ENCODE measurements at regions not wholly inside any gene's neighbourhood (a gene's known extent, or its start where the extent isn't known, plus 50 kb on each side); places are given as distances from the start of the nearest gene placed in this dataset.

GRCh38 chr3:193798051-193798450, 205.0 kb downstream of the OPA1 start:
- Histone ChIP-seq H3K36me3 (no peaks in the 10 kb centered on the region), H3K4me1 (peaks cover 0 to 4% (median 0%) of the 10 kb centered on the region in 4 donors), H3K27ac (no peak overlapping the region), H3K4me3 (no peak overlapping the region), H3K27me3 (no peaks in the 10 kb centered on the region), H3K9me3 (no peaks in the 10 kb centered on the region)
- 80 to 96% (median 84%) methylated on average over 4 of the region's 4 CpGs for WGBS, 5 donors
- TF ChIP-seq, protein P1, sequence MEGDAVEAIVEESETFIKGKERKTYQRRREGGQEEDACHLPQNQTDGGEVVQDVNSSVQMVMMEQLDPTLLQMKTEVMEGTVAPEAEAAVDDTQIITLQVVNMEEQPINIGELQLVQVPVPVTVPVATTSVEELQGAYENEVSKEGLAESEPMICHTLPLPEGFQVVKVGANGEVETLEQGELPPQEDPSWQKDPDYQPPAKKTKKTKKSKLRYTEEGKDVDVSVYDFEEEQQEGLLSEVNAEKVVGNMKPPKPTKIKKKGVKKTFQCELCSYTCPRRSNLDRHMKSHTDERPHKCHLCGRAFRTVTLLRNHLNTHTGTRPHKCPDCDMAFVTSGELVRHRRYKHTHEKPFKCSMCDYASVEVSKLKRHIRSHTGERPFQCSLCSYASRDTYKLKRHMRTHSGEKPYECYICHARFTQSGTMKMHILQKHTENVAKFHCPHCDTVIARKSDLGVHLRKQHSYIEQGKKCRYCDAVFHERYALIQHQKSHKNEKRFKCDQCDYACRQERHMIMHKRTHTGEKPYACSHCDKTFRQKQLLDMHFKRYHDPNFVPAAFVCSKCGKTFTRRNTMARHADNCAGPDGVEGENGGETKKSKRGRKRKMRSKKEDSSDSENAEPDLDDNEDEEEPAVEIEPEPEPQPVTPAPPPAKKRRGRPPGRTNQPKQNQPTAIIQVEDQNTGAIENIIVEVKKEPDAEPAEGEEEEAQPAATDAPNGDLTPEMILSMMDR (IDR thresholded peaks at IDR 0.05): no peak
- no peak for TF ChIP-seq POLR2AphosphoS5 (IDR thresholded peaks at IDR 0.05)
- TF ChIP-seq POLR2A (IDR thresholded peaks at IDR 0.05): no peak
- TF ChIP-seq EP300 (IDR thresholded peaks at IDR 0.05): no peak
- intact Hi-C loops (cut with DNase I; ENCODE audit: low total_unique reads): no loop called here
- DNase-seq: no peak

DNA sequence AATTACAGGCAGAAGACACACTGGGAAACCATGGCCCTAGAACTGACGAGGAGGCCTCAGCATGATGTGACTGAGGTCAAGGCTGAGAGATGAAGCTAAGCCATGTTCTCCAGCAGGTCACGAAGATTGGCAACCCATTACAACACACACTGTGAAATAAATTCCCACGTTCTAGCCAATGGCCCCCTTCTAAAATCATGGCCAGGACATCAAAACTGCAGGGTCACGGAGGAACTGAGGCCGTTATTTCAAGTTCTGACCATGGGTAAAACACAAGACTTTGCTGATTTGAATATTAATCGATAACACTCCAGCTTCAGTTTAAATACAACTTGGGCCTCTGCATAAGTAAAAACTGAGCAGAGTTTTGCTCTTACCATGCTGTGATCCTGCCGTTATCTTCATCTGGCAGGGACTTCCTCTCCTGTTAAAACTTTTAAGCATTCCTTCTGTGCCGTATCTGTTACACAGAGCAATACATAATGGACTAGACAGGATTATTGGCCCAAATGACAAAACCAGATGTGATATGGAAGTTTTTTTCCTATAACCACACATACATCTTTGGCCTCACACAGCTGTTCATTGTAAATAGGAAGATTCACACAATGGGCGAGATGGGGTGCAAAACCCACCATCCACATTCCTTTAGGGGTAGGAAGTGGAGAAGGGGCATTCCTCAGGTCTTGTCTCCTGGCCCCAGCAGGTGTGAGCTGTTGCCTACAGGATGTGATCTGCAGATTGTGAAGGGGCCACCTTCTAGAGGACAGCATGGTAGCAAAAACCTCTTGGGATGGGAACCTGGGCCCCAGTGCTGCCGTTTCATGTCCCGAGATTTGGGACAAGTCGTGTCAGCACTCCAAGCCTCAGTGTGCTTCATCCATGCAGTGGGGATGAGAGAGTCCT, 207.4 kb downstream of the OPA1 start:
- WGBS, 5 donors: 84 to 89% (median 88%) methylated on average over 12 of the region's 12 CpGs
- DNase-seq: no peak
- no peak for TF ChIP-seq EP300 (IDR thresholded peaks at IDR 0.05)
- no peak for TF ChIP-seq POLR2AphosphoS5 (IDR thresholded peaks at IDR 0.05)
- TF ChIP-seq, protein P1 (IDR thresholded peaks at IDR 0.05): no peak
- no peak for TF ChIP-seq POLR2A (IDR thresholded peaks at IDR 0.05)
- H3K4me3 ChIP-seq: no peak overlapping the region
- no peak overlapping the region for H3K27ac ChIP-seq
- no peaks in the 10 kb centered on the region for H3K4me1 ChIP-seq
- intact Hi-C loops (cut with DNase I; ENCODE audit: low total_unique reads): loop anchor here (10.0 kb wide), 1 partner anchor 194 kb away; no protein-coding TSS in a partner anchor
- no peaks in the 10 kb centered on the region for H3K36me3 ChIP-seq
- H3K27me3 ChIP-seq: no peaks in the 10 kb centered on the region
- no peaks in the 10 kb centered on the region for H3K9me3 ChIP-seq

DNA sequence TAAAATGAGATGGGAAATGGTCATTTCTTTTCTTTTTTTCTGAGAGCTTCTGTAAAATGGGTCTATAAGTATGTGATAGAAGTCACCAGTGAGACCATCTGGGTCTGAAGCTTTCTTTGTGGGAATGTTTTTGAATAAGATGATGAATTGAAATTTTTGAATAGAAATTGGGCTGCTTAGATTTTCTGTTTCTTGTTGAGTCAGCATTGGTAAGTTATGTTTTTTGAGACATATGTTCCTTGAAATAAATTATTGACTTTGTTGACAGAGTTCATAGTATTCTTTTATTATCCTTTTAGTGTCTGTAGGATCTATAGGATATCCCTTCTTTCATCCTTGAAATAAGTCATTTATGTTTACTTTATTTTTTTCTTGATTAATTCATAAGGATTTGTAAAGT, 208.1 kb downstream of the OPA1 start:
- Histone ChIP-seq H3K4me3 (no peak overlapping the region), H3K27ac (no peak overlapping the region), H3K9me3 (no peaks in the 10 kb centered on the region), H3K36me3 (no peaks in the 10 kb centered on the region), H3K4me1 (no peaks in the 10 kb centered on the region), H3K27me3 (no peaks in the 10 kb centered on the region)
- TF ChIP-seq POLR2AphosphoS5 (IDR thresholded peaks at IDR 0.05) (no peak), POLR2A (IDR thresholded peaks at IDR 0.05) (no peak), EP300 (IDR thresholded peaks at IDR 0.05) (no peak)
- TF ChIP-seq, protein P1 (IDR thresholded peaks at IDR 0.05): no peak
- intact Hi-C loops (cut with DNase I; ENCODE audit: low total_unique reads): loop anchor here (10.0 kb wide), 1 partner anchor 194 kb away; no protein-coding TSS in a partner anchor
- DNase-seq: no peak

DNA sequence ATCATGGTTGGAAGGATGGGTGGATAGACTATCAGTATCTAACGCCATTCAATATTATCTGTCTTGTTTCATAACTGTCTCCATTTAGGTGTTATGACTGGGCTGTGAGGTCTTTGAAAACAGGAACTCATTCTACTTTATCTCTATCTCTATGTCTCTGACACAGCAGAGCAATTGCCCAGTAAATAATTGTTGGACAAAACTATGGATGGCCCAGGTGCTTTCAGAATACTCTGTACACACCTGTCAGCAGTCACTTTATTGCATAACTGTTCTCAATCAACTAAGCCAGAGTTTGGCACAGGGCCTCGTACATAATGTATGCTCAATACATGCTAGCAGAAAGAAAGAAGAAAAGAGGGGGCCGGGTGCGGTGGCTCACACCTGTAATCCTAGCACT, 210.3 kb downstream of the OPA1 start:
- intact Hi-C loops (cut with DNase I; ENCODE audit: low total_unique reads): loop anchor here (10.0 kb wide), 1 partner anchor 192 kb away; no protein-coding TSS in a partner anchor
- WGBS, 5 donors: 73 to 84% (median 79%) methylated on average over 4 of the region's 4 CpGs

More for the DNA sequence above, 210.3 kb downstream of the OPA1 start:
- Histone ChIP-seq H3K27ac (no peak overlapping the region), H3K27me3 (no peaks in the 10 kb centered on the region), H3K4me3 (no peak overlapping the region), H3K4me1 (no peaks in the 10 kb centered on the region), H3K9me3 (no peaks in the 10 kb centered on the region), H3K36me3 (no peaks in the 10 kb centered on the region)
- no peak for TF ChIP-seq EP300 (IDR thresholded peaks at IDR 0.05)
- TF ChIP-seq, protein P1 (IDR thresholded peaks at IDR 0.05): no peak
- TF ChIP-seq POLR2AphosphoS5 (IDR thresholded peaks at IDR 0.05): no peak
- no peak for TF ChIP-seq POLR2A (IDR thresholded peaks at IDR 0.05)
- DNase-seq: peak in 1 of 2 donors; percentile 38

All from stomach (tissue), 8 donors.